Ascending aorta (tissue), 2 donors: ENCODE measurements at regions not wholly inside any gene's neighbourhood (a gene's known extent, or its start where the extent isn't known, plus 50 kb on each side); places are given as distances from the start of the nearest gene placed in this dataset.

ENCODE experiments used
- DNase-seq, 2 donors: peaks; one replicate each; pipeline ENCODE4 v3.0.0-alpha.2; 2019; ENCODE audit warnings: low spot score in 2 of 2
- H3K27ac ChIP-seq, 2 donors: fragments of 200-600 bp; sonication (generic); one replicate each; pipeline ENCODE4 v1.5.1; 2016 to 2017; ENCODE audit warnings: mild to moderate bottlenecking in 1 of 2
- H3K27me3 ChIP-seq: fragments of 200-600 bp; sonication (generic); one replicate; pipeline ENCODE4 v1.5.1; 2017
- H3K36me3 ChIP-seq, 2 donors: fragments of 200-600 bp; sonication (generic); one replicate each; pipeline ENCODE4 v1.5.1; 2016
- H3K4me1 ChIP-seq, 2 donors: fragments of 200-600 bp; sonication (generic); one replicate each; pipeline ENCODE4 v1.5.1; 2016 to 2017; ENCODE audit warnings: mild to moderate bottlenecking in 1 of 2
- H3K4me3 ChIP-seq, 2 donors: fragments of 200-600 bp; sonication (generic); one replicate each; pipeline ENCODE4 v1.5.1; 2016 to 2017; ENCODE audit warnings: mild to moderate bottlenecking in 1 of 2
- H3K9me3 ChIP-seq, 2 donors: fragments of 200-600 bp; sonication (generic); one replicate each; pipeline ENCODE4 v1.5.1; 2016
- intact Hi-C: fragments of 100-400 bp; cut with DNase I; formaldehyde crosslinking; loops from one replicate; pipeline ENCODE4 v1.15.1; 2023
- TF ChIP-seq, protein P1 (sequence below), 3 experiments: fragments of 200-600 bp in 2 of 3; fragments of 450-650 bp in 1 of 3; sonication (generic) in 2 of 3; IDR thresholded peaks; one replicate each; pipeline ENCODE4 v1.5.1; 2016 to 2019; ENCODE audit warnings: antibody characterized with exemption in 3 of 3, mild to moderate bottlenecking in 1 of 3, moderate library complexity in 1 of 3

DNA sequence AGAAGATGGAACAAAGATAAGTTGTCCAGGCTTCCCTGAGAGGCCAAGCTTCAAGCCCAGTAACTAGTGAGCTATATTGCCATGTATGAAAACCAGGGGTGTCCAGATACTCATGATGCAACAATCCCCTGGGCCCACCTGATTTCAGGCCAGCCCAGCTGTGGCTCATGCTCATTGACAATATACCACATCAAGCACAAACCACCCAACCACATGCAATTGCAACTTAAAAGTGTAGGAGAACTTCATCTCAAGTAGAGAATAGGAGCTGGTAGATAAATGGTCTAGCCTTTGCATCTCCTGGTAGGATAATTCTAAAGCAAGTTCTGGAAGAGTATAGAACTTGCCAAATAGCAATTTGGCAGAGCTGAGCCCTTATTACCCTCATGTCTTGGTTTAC is 561.3 kb downstream of the IGSF11 start:
- DNase-seq, result no peak
- Histone ChIP-seq H3K4me3 (no peak overlapping the region), H3K27me3 (no peaks in the 10 kb centered on the region), H3K9me3 (no peaks in the 10 kb centered on the region), H3K36me3 (no peaks in the 10 kb centered on the region), H3K27ac (no peak overlapping the region), H3K4me1 (no peaks in the 10 kb centered on the region)
- TF ChIP-seq, protein P1, sequence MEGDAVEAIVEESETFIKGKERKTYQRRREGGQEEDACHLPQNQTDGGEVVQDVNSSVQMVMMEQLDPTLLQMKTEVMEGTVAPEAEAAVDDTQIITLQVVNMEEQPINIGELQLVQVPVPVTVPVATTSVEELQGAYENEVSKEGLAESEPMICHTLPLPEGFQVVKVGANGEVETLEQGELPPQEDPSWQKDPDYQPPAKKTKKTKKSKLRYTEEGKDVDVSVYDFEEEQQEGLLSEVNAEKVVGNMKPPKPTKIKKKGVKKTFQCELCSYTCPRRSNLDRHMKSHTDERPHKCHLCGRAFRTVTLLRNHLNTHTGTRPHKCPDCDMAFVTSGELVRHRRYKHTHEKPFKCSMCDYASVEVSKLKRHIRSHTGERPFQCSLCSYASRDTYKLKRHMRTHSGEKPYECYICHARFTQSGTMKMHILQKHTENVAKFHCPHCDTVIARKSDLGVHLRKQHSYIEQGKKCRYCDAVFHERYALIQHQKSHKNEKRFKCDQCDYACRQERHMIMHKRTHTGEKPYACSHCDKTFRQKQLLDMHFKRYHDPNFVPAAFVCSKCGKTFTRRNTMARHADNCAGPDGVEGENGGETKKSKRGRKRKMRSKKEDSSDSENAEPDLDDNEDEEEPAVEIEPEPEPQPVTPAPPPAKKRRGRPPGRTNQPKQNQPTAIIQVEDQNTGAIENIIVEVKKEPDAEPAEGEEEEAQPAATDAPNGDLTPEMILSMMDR (IDR thresholded peaks at IDR 0.05), result no peak
- intact Hi-C loops, result no loop called here

DNA sequence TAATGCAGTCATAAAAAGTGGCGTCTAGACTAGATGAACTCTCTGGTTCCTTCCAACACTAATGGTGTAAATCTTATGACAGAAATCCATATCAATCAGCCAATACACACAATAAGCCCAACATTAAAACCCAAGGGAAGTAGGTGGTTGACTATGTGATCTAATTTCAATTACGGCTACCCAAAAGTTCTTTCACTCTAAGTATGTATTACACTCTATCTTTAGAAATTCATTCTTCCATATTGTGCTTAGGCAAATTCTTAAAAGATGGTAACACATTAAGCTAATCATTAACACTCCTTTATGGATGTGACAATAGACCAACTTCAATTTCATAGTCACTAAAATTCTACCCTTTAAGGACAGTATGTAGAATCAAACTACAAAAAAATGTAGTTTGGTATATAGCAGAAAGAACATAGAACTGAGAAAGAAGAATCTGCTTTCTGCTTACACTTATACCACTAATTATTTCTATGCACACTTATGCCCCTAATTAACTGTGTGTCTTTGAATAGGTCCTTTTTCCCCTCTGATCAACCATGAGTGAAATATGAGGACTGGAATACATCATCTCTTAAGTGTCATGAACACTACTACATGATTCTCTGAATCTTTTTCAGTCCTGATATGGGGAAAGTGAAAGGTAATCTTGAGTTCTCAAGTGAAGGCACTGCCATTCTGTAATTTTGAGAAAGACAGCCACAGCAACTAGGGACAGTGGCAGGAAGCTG is 557.6 kb downstream of the IGSF11 start:
- TF ChIP-seq, protein P1 (IDR thresholded peaks at IDR 0.05), result no peak
- intact Hi-C loops, result no loop called here

DNA sequence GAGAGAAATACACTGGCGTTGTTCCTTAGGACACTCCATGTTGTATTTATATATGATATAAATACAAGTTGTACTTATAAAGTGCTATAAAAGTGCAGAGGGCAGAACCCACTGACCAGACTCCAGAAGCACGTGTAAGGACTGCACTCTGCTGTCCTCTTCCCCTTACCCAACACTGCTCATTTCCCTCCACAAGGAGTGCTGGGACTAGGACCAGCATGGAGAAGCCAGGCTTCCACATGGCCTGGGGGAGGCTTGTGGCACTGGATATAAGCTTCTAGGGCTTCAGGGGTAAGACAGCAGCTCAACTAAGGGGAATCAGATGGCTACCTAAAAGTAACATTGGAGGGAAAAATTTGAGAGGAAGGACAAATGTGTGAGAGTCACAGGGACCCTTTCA is 556.9 kb downstream of the IGSF11 start:
- Histone ChIP-seq H3K36me3 (no peaks in the 10 kb centered on the region), H3K27ac (no peak overlapping the region), H3K9me3 (no peaks in the 10 kb centered on the region), H3K4me1 (no peaks in the 10 kb centered on the region), H3K4me3 (no peak overlapping the region), H3K27me3 (no peaks in the 10 kb centered on the region)
- intact Hi-C loops, result no loop called here
- DNase-seq, result no peak
- TF ChIP-seq, protein P1 (IDR thresholded peaks at IDR 0.05), result no peak

More for the DNA sequence above, 557.6 kb downstream of the IGSF11 start:
- Histone ChIP-seq H3K4me1 (no peaks in the 10 kb centered on the region), H3K36me3 (no peaks in the 10 kb centered on the region), H3K27ac (no peak overlapping the region), H3K4me3 (no peak overlapping the region), H3K9me3 (no peaks in the 10 kb centered on the region), H3K27me3 (no peaks in the 10 kb centered on the region)
- DNase-seq, result no peak

DNA sequence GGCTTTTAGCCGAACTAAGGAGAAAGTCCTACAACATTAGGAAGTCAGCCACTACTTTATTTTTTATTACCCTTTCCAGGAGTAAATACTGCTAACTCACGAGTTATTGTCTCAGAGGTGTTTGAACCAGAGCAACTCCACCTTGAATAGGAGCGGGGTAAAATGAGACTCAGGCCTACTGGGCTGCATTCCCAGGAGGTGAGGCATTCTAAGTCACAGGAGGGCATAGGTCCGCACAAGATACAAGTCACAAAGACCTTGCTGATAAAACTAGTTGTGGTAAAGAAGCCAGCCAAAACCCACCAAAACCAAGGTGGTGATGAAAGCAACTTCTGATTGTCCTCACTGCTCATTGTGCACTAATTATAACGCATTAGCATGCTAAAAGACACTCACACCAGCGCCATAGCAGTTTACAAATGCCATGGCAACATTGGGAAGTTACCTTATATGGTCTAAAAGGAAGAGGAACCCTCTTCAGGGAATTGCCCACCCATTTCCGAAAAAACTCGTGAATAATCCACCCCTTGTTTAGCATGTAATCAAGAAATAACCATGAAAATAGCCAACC is 555.9 kb downstream of the IGSF11 start:
- TF ChIP-seq, protein P1 (IDR thresholded peaks at IDR 0.05), result no peak

DNA sequence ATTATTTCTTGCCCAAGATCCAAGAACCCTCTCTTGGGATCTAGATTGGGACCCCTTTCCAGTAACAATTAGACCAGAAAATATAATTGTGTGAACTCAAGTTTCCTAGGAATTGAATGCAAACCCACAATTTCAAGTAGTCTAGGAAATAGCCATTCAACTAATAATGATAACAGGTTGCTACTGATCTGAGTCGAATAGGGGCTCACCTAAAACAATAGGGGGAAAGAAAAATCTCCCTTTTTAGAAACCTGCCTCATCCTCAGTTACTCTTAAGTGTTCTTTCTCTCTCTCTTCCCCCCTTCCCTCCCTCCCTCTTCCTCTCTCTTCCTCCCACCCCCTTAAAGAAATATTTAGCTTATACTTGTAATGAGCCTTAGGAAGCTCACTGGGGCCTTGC is 555.3 kb downstream of the IGSF11 start:
- Histone ChIP-seq H3K4me1 (no peaks in the 10 kb centered on the region), H3K4me3 (no peak overlapping the region), H3K27me3 (no peaks in the 10 kb centered on the region), H3K27ac (no peak overlapping the region), H3K9me3 (no peaks in the 10 kb centered on the region), H3K36me3 (no peaks in the 10 kb centered on the region)
- no peak for DNase-seq
- TF ChIP-seq, protein P1 (IDR thresholded peaks at IDR 0.05), result no peak
- intact Hi-C loops, result no loop called here

More for the DNA sequence above, 555.9 kb downstream of the IGSF11 start:
- intact Hi-C loops, result no loop called here
- H3K27ac ChIP-seq, result no peak overlapping the region
- no peaks in the 10 kb centered on the region for H3K4me1 ChIP-seq
- no peak for DNase-seq
- H3K4me3 ChIP-seq, result no peak overlapping the region
- no peaks in the 10 kb centered on the region for H3K27me3 ChIP-seq
- H3K9me3 ChIP-seq, result no peaks in the 10 kb centered on the region
- H3K36me3 ChIP-seq, result no peaks in the 10 kb centered on the region
